CD1c-positive myeloid dendritic cell (primary cell): ENCODE measurements at regions not wholly inside any gene's neighbourhood (a gene's known extent, or its start where the extent isn't known, plus 50 kb on each side); places are given as distances from the start of the nearest gene placed in this dataset.
"Not testable (repeated sequence)": the region's sequence is repeated elsewhere in the genome, so short reads cannot be mapped to it uniquely, and the experiment has no call there.

ENCODE experiments used
- DNase-seq: peaks from one replicate; pipeline ENCODE4 v3.0.0-alpha.2; 2016; ENCODE audit errors: extremely low spot score

GRCh38 chr2:187206071-187206470 is 242.0 kb downstream of the CALCRL start:
- no peak for DNase-seq

DNA sequence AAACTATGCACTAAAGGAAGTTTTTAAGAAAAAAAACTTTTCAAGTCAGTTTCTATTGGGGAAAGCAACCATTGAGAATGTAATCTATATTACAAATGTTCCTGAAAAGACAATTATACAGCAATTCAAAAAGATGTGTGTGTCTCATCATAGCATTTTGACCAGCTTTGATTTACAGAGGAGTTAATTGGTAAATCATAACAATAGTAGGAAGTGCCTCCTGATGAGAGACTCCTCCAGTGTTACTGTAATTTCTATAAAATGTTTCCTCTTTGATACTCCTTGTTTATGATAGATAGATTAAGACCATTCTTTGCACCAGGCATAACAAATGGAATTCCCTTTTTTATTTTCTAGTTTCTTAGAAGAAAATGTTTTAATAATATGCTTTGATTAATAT is 249.9 kb downstream of the CALCRL start:
- DNase-seq: no peak

GRCh38 chr2:187194049-187194448 is 254.0 kb downstream of the CALCRL start:
- DNase-seq: no peak

GRCh38 chr2:187188783-187189631 is 259.0 kb downstream of the CALCRL start:
- DNase-seq: no peak

DNA sequence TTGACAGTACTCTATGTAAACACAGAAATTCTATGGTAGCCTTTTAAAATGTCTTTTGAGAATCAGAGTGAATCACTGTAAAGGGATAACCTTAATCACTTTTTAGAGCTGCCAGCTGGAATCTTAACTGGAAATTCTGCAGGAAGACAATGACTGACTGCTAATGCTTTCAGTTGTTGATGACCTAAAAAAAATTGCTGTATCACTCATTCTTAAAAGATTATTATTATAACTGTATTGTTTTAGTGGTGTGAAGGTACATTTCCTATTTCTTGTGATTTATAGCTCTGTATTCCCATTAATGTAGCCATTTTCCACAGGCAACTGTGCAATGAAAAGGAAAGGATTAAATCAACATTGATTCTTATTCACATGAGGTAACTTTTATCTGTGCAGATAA is 260.5 kb downstream of the CALCRL start:
- DNase-seq: no peak

- DNase-seq: no peak
Observed at GRCh38 chr2:187180529-187180928, 267.5 kb downstream of the CALCRL start.

GRCh38 chr2:187178876-187179275 is 269.2 kb downstream of the CALCRL start:
- not testable (repeated sequence) for DNase-seq

GRCh38 chr2:187177253-187177652 is 270.8 kb downstream of the CALCRL start:
- DNase-seq: no peak

DNA sequence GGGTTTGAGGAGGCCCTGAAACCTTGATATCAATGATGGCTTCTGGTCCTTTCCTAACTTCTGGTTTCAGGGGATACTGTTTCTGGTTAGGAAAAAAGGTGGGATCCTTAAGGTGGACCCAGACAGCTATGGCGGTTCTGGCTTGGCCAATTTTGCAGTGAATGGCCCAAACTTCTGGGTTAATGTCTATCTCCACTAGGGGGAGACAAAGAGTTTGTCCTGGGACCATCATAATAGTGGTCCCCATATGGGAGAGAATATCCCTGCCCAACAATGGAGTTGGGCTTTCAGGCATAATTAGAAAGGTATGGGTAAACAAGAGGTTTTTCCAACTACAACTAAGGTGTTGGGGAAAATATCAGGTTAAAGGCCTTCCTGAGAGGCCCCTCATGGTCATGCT is 273.5 kb downstream of the CALCRL start:
- no peak for DNase-seq

GRCh38 chr2:187171318-187171717 is 276.7 kb downstream of the CALCRL start:
- DNase-seq: no peak

- DNase-seq: no peak
Observed at GRCh38 chr2:187169864-187170263, 278.2 kb downstream of the CALCRL start.

- peak; percentile 95 for DNase-seq
Observed at GRCh38 chr2:187168720-187169713, 279.0 kb downstream of the CALCRL start.

GRCh38 chr2:187167491-187167890 is 280.6 kb downstream of the CALCRL start:
- no peak for DNase-seq

DNA sequence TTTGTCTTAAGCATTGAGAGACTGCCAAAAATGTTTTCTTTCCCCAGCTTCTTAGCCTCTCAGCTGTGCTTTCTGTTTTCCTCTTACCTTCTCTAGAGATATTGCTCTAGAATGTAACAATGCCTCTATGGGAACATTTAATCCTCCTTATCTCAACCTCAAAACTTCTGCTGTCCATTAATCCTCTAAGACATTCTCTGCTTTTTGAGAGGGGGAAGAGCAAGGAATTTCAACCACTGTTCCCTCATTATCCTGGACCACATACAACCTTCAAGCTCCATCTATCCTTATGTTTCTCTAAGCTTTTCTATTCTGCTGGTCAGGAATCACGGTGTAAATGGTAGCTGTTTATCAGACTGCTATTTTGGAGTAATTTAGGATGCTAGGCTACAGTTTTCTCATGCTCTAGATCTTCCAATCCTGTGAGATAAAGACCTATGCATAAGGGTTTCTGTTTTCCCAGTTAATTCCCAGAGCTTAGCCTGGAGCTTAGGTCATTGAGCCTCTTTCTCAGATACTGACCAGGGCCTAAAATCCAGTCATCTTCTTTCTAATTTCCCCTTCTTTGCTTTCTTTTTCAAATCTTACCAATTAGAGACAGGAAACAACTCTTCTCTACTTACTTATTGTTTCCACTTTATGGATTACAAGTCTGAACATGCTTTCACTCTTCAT is 282.0 kb downstream of the CALCRL start:
- DNase-seq: no peak

GRCh38 chr2:187158452-187158851 is 289.6 kb downstream of the CALCRL start:
- DNase-seq: no peak

DNA sequence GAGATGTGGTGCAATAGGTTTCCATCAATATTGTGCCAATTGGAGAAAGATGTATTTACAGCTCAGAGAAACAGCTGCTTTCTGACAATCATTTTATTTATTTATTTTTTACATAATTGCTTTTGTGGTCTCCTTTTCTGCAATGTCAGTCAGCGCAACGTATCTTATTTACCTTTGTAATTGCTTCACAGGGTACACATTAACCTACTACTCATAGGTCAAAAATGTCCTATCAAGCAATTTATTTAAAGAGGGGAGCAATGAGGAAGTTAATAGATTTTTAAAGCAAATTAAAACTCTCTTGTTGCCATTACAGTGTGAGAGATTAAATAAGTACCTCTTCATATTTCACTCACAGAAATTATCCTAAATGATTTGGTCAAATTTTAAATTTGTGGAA is 291.0 kb downstream of the CALCRL start:
- no peak for DNase-seq

GRCh38 chr2:187155476-187155875 is 292.6 kb downstream of the CALCRL start:
- no peak for DNase-seq

DNA sequence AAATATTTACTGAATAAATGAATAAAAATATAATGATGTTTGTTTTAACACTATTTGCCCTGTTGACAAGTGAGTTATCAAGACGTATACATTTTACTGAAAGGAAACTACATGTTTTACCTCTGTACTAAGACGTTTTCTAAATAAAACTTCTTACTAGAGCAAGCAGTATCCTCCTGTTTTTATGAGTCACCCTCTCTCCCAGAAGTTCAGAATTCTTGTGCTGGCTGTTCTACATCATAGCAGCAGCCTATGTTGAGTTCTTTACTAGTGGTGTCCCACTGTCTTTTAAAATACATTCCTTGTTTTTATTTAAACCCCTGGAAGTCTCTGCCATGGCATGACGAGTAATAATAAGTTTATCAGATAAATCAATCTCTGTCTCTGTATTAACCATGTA is 297.4 kb downstream of the CALCRL start:
- DNase-seq: no peak

DNA sequence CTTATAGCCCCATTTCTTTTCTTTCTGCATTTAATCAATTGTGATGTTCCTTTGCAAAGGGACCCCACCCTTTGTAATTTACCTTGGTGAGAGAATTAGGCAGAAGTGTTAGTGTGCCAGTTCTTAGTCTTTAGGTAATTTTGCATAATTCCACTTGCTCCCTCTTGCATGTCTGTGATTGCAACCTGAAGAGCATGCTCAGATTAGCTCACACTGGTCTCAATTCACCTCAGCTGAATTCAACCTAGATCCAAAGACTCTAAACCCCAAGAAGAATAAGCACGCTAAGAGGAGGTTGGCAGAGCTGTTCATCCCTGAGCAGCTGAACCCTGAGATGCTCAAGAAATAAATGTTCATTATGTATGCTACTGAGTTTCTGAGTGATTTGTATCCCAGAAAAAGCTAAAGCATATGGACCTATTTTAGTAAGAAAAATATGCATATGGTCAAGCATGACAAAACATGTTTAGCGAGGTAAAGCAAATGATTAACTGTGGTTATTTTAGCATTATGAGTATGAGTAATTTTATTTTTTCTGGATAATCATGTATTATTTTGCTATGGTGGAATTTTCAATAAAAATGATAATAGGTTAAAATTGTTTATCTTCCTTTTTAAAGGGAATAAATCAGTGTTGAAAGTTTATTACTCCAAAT is 299.2 kb upstream of the ZSWIM2 start:
- no peak for DNase-seq

- no peak for DNase-seq
Observed at GRCh38 chr2:187143537-187143936, 294.6 kb upstream of the ZSWIM2 start.

GRCh38 chr2:187139469-187139868 is 290.5 kb upstream of the ZSWIM2 start:
- DNase-seq: no peak

DNA sequence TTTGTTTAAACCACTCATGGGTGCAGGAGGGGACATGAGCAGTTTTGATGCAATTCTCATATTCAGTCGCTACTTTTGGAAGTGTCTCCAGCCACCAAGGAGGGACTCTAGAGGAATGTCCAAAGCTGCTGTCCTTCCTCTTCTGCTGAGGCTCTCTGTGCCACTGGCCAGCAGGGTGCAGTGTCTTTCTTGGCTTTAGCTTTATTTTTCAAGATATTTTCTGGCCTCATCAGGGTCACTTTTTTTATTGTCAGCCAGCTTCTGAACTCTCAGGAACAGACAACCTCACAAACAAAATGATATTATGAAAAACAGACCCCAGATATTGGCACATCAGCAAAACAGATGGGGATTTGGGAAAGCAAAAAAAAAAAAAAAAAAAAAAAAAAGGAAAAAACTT is 289.3 kb upstream of the ZSWIM2 start:
- peak; percentile 65 for DNase-seq
